Suprapubic skin (tissue), 4 donors: ENCODE measurements at regions not wholly inside any gene's neighbourhood (a gene's known extent, or its start where the extent isn't known, plus 50 kb on each side); places are given as distances from the start of the nearest gene placed in this dataset.

Source experiments
- DNase-seq, 2 donors: peaks; one replicate each; pipeline ENCODE4 v3.0.0-alpha.2; 2019; ENCODE audit warnings: low spot score in 2 of 2
- H3K27ac ChIP-seq: fragments of 200-600 bp; sonication (generic); one replicate; pipeline ENCODE4 v1.5.1; 2019
- H3K27me3 ChIP-seq: fragments of 200-600 bp; sonication (generic); one replicate; pipeline ENCODE4 v1.5.1; 2019
- H3K36me3 ChIP-seq: fragments of 200-600 bp; sonication (generic); one replicate; pipeline ENCODE4 v1.5.1; 2019
- H3K4me1 ChIP-seq: fragments of 200-600 bp; sonication (generic); one replicate; pipeline ENCODE4 v1.5.1; 2019
- H3K4me3 ChIP-seq: fragments of 200-600 bp; sonication (generic); one replicate; pipeline ENCODE4 v1.5.1; 2019; ENCODE audit warnings: mild to moderate bottlenecking
- H3K9me3 ChIP-seq: fragments of 200-600 bp; sonication (generic); one replicate; pipeline ENCODE4 v1.5.1; 2019
- CTCF ChIP-seq, 2 donors: fragments of 200-600 bp in 1 of 2; fragments of 450-650 bp in 1 of 2; sonication (generic) in 1 of 2; IDR thresholded peaks; one replicate each; pipeline ENCODE4 v1.5.1; 2016 to 2019; ENCODE audit warnings: antibody characterized with exemption in 2 of 2, mild to moderate bottlenecking in 1 of 2, moderate library complexity in 1 of 2
- EP300 ChIP-seq: sonication (generic); formaldehyde crosslinking; IDR thresholded peaks from one replicate; pipeline ENCODE4 v1.6.1; 2017; ENCODE audit warnings: antibody characterized with exemption
- POLR2A ChIP-seq, 2 donors: fragments of 450-650 bp; IDR thresholded peaks; one replicate each; pipeline ENCODE4 v1.6.1; 2017; ENCODE audit warnings: antibody characterized with exemption in 2 of 2, mild to moderate bottlenecking in 2 of 2, moderate library complexity in 2 of 2
- POLR2AphosphoS5 ChIP-seq, 3 donors: sonication (generic); formaldehyde crosslinking; IDR thresholded peaks; one replicate each; pipeline ENCODE4 v1.6.1; 2017; ENCODE audit warnings: antibody characterized with exemption in 3 of 3
- WGBS: methylation state at CpG from one replicate; pipeline ENCODE4 v1.1.5; 2018; 5-methylcytosine and 5-hydroxymethylcytosine counted together

DNA sequence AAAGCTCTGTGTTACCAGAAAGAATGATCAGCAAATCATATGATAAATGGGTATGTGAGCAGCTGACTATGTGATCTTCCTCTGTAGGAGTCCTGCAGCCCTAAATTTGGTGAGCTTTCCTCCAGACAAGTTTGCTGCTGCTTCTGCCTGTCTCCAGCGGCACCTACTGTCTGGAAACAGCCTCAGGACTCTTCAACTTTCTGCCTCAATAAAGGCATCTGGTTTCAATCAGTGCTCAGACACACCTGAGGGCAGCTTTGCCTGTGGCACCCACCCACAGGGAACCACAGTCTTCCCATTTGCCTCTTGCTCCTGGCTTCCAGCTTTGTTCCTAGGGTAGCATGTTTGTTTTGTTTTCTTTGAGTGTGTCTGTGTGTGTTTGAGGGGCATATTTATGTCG is 727.9 kb upstream of the MAN1A1 start:
- no peak overlapping the region for H3K27ac ChIP-seq
- DNase-seq: no peak
- WGBS: 24% methylated on average over 2 of the region's 2 CpGs

GRCh38 chr6:120058410-120058809 is 708.8 kb upstream of the MAN1A1 start:
- DNase-seq: no peak
- Histone ChIP-seq H3K27me3 (no peaks in the 10 kb centered on the region), H3K36me3 (no peaks in the 10 kb centered on the region), H3K4me1 (no peaks in the 10 kb centered on the region), H3K4me3 (no peak overlapping the region), H3K27ac (no peak overlapping the region), H3K9me3 (peaks cover 6% of the 10 kb centered on the region)
- no peak for TF ChIP-seq POLR2AphosphoS5 (IDR thresholded peaks at IDR 0.05)
- no peak for TF ChIP-seq POLR2A (IDR thresholded peaks at IDR 0.05)
- no peak for TF ChIP-seq EP300
- TF ChIP-seq CTCF (IDR thresholded peaks at IDR 0.05): no peak
- WGBS: 26% methylated on average over 1 of the region's 1 CpG

More for the DNA sequence above, 727.9 kb upstream of the MAN1A1 start:
- no peaks in the 10 kb centered on the region for H3K27me3 ChIP-seq
- H3K4me1 ChIP-seq: no peaks in the 10 kb centered on the region
- TF ChIP-seq POLR2AphosphoS5 (IDR thresholded peaks at IDR 0.05) (no peak), CTCF (IDR thresholded peaks at IDR 0.05) (peak in 1 of 2 donors; percentile 18)
- H3K36me3 ChIP-seq: no peaks in the 10 kb centered on the region
- no peaks in the 10 kb centered on the region for H3K9me3 ChIP-seq
- no peak overlapping the region for H3K4me3 ChIP-seq

DNA sequence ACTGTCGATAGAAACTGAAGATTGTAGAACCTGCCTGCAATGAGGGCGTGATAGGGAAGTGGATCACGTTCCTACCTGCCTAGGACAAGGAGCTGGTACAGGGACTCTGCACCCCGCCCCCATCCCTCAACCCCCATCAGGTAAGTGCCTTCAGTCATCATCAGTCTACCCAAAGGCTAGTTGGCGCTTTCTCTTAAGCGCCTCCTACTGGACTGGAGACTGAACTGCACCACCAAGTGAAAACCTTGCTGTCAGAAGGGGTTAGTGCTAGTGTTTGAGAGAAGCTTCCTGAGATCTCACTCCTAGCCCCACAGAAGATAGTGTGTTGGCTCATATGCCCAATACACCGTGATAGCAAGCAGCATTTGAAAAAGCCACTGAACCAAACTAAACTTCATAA is 706.5 kb upstream of the MAN1A1 start:
- H3K4me3 ChIP-seq: no peak overlapping the region
- no peaks in the 10 kb centered on the region for H3K36me3 ChIP-seq
- no peak overlapping the region for H3K27ac ChIP-seq
- no peaks in the 10 kb centered on the region for H3K27me3 ChIP-seq
- no peak for DNase-seq
- 49% methylated on average over 7 of the region's 7 CpGs for WGBS
- peaks cover 6% of the 10 kb centered on the region for H3K9me3 ChIP-seq
- H3K4me1 ChIP-seq: no peaks in the 10 kb centered on the region
- TF ChIP-seq EP300 (no peak), POLR2A (IDR thresholded peaks at IDR 0.05) (no peak), POLR2AphosphoS5 (IDR thresholded peaks at IDR 0.05) (no peak), CTCF (IDR thresholded peaks at IDR 0.05) (no peak)

DNA sequence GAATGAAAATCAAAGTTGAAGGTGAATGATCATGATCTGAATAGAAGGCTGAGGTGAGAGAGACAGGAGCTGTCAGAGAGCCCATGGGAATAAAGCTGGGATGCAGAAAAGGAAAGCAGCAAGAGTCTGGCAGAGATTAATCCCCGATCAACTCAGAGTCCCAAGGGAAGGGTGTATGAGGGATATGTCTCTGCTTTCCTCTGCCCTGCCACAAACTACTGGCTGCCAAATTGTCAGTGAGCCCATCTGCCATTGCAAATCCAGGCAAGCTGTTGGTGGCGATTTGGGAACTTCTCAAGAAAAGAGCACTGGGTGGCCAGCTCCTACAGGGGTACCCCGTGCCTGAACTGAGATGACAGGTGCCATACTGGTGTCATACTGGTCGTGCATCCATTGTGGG is 705.5 kb upstream of the MAN1A1 start:
- Histone ChIP-seq H3K9me3 (peaks cover 6% of the 10 kb centered on the region), H3K27me3 (no peaks in the 10 kb centered on the region), H3K4me3 (no peak overlapping the region), H3K4me1 (no peaks in the 10 kb centered on the region), H3K27ac (no peak overlapping the region), H3K36me3 (no peaks in the 10 kb centered on the region)
- TF ChIP-seq EP300: no peak
- no peak for TF ChIP-seq CTCF (IDR thresholded peaks at IDR 0.05)
- TF ChIP-seq POLR2AphosphoS5 (IDR thresholded peaks at IDR 0.05): no peak
- TF ChIP-seq POLR2A (IDR thresholded peaks at IDR 0.05): no peak
- DNase-seq: no peak
- WGBS: 79% methylated on average over 4 of the region's 4 CpGs

- no peaks in the 10 kb centered on the region for H3K27me3 ChIP-seq
- no peak for TF ChIP-seq POLR2A (IDR thresholded peaks at IDR 0.05)
- no peaks in the 10 kb centered on the region for H3K9me3 ChIP-seq
- no peak overlapping the region for H3K27ac ChIP-seq
- H3K36me3 ChIP-seq: no peaks in the 10 kb centered on the region
- no peaks in the 10 kb centered on the region for H3K4me1 ChIP-seq
- DNase-seq: no peak
- WGBS: 76% methylated on average over 2 of the region's 2 CpGs
- no peak overlapping the region for H3K4me3 ChIP-seq
Measured at GRCh38 chr6:120039664-120040063, 690.1 kb upstream of the MAN1A1 start.

DNA sequence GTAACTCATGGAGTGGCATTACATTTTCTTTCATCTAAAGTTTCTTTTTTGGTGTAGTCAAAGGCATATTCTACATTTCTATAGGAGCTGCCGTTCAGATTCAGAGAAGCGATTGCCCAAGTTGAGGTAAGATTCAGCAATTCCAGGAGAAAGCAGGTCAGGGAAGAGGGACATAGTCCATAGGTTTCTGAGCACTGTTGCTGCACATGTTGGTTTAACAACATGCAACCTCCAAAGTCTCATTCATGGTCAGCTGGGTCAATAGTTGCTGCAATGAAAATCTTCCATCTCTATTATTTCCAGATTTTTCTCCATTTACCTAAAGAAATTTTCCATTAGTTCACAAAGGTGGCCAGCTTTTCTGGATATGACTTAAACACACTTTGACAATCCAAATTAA is 682.3 kb upstream of the MAN1A1 start:
- DNase-seq: no peak
- H3K36me3 ChIP-seq: no peaks in the 10 kb centered on the region
- H3K27ac ChIP-seq: no peak overlapping the region
- H3K4me1 ChIP-seq: no peaks in the 10 kb centered on the region
- no peak overlapping the region for H3K4me3 ChIP-seq
- no peak for TF ChIP-seq POLR2AphosphoS5 (IDR thresholded peaks at IDR 0.05)
- no peak for TF ChIP-seq EP300
- no peak for TF ChIP-seq CTCF (IDR thresholded peaks at IDR 0.05)
- TF ChIP-seq POLR2A (IDR thresholded peaks at IDR 0.05): no peak
- H3K9me3 ChIP-seq: no peaks in the 10 kb centered on the region
- WGBS: 94% methylated on average over 2 of the region's 2 CpGs
- H3K27me3 ChIP-seq: no peaks in the 10 kb centered on the region
